HepG2 (cell line): ENCODE measurements at regions not wholly inside any gene's neighbourhood (a gene's known extent, or its start where the extent isn't known, plus 50 kb on each side); places are given as distances from the start of the nearest gene placed in this dataset.

Experiments
- ATAC-seq: fragments of 200-7000 bp; cut with Tn5 transposase; 3 replicates; pipeline ENCODE4 v1.9.1; 2020; ENCODE audit warnings: mild to moderate bottlenecking, moderate library complexity
- BruUV-seq: library from RNA; stranded (reverse); fragments of 400-500 nt; replicated peaks from 2 replicates; lab custom pipeline; 2021; lab: Mats Ljungman, UMichigan
- CTCF ChIA-PET: fragments of 300-600 bp; formaldehyde crosslinking; extraction: SDS; loops from one replicate; lab custom pipeline; 2021; ENCODE audit warnings: low total read pairs, inconsistent platforms, low intra/inter-chr PET ratio; lab: Yijun Ruan, JAX
- POLR2A ChIA-PET: fragments of 350-600 bp; sonication (Branson Sonifier 250); formaldehyde crosslinking; loops from one replicate; lab custom pipeline; 2020; ENCODE audit warnings: antibody characterized with exemption, inconsistent platforms; lab: Yijun Ruan, JAX
- DNase-seq: peaks from one replicate; pipeline ENCODE4 v3.0.0-alpha.2; 2015; ENCODE audit warnings: low spot score
- FAIRE-seq: peaks from 3 replicates; lab custom pipeline; 2011; peaks lifted over from hg19 to GRCh38; lab: Jason Lieb, UNC
- H2AFZ ChIP-seq: one replicate; pipeline ENCODE4 v1.6.1; 2011; ENCODE audit warnings: low read length, inconsistent platforms
- H3K27ac ChIP-seq: fragments of 300-600 bp; 3 replicates; pipeline ENCODE4 v1.8.0; 2011; ENCODE audit warnings: mixed run types, mild to moderate bottlenecking, mixed read lengths, low read length, inconsistent platforms; ENCODE audit not compliant: insufficient read depth; ENCODE audit errors: extremely low read length
- H3K27me3 ChIP-seq, 2 experiments: fragments of 200-600 bp in 1 of 2; 2 replicates in 1 of 2; 3 replicates in 1 of 2; pipeline versions ENCODE4 v1.6.0 to v1.8.0; 2011; ENCODE audit warnings: low read length in 2 of 2, mild to moderate bottlenecking in 2 of 2, moderate library complexity in 2 of 2, inconsistent platforms in 1 of 2; ENCODE audit not compliant: insufficient read depth in 2 of 2, control insufficient read depth in 1 of 2
- H3K36me3 ChIP-seq, 2 experiments: fragments of 200-600 bp in 1 of 2; replicated peaks in 1 of 2; 2 replicates in 1 of 2; 3 replicates in 1 of 2; pipeline versions ENCODE4 v1.5.1 to v1.8.0; 2011; ENCODE audit warnings: low read length in 2 of 2, inconsistent platforms in 1 of 2; ENCODE audit not compliant: insufficient read depth in 2 of 2, control insufficient read depth in 1 of 2
- H3K4me1 ChIP-seq: 2 replicates; pipeline ENCODE4 v1.5.1; 2012; ENCODE audit warnings: low read length, inconsistent platforms; ENCODE audit not compliant: insufficient read depth
- H3K4me2 ChIP-seq: 2 replicates; pipeline ENCODE4 v1.6.0; 2011; ENCODE audit warnings: low read depth, low read length, inconsistent platforms
- H3K4me3 ChIP-seq, 3 experiments: fragments of 200-600 bp in 1 of 3; sonication (generic), shearing (Covaris generic) in 1 of 3; replicated peaks in 1 of 3; 2 replicates each; pipeline ENCODE4 v1.5.1; 2011 to 2016; ENCODE audit warnings: low read length in 3 of 3, inconsistent platforms in 2 of 3, low read depth in 2 of 3, mild to moderate bottlenecking in 2 of 3, control low read depth in 1 of 3, mixed read lengths in 1 of 3; ENCODE audit not compliant: insufficient read depth in 1 of 3
- H3K79me2 ChIP-seq: one replicate; pipeline ENCODE4 v1.6.1; 2011; ENCODE audit warnings: low read length, inconsistent platforms; ENCODE audit not compliant: insufficient read depth
- H3K9ac ChIP-seq: 2 replicates; pipeline ENCODE4 v1.6.0; 2011; ENCODE audit warnings: mild to moderate bottlenecking, low read depth, low read length, inconsistent platforms; ENCODE audit not compliant: insufficient read depth
- H3K9me3 ChIP-seq: 2 replicates; pipeline ENCODE4 v1.5.1; 2012; ENCODE audit warnings: mild to moderate bottlenecking, low read length
- H4K20me1 ChIP-seq: 2 replicates; pipeline ENCODE4 v1.6.0; 2011; ENCODE audit warnings: inconsistent platforms, mild to moderate bottlenecking, low read length, moderate library complexity; ENCODE audit not compliant: insufficient read depth
- NRL ChIP-seq: sonication (generic); formaldehyde crosslinking; IDR thresholded peaks from 2 replicates; pipeline ENCODE4 v1.5.0; 2020; ENCODE audit warnings: missing genetic modification reagents, mild to moderate bottlenecking, moderate library complexity, borderline replicate concordance
- SIX1 ChIP-seq: sonication (generic); formaldehyde crosslinking; IDR thresholded peaks from 2 replicates; pipeline ENCODE4 v1.4.0; 2020; ENCODE audit warnings: missing genetic modification reagents, borderline replicate concordance
- SNAPC5 ChIP-seq: sonication (generic); formaldehyde crosslinking; IDR thresholded peaks from 2 replicates; pipeline ENCODE4 v1.8.1; 2023; ENCODE audit warnings: mild to moderate bottlenecking, missing genetic modification reagents, borderline replicate concordance
- THAP8 ChIP-seq: sonication (generic); formaldehyde crosslinking; IDR thresholded peaks from 2 replicates; pipeline ENCODE4 v1.5.1; 2020; ENCODE audit warnings: missing genetic modification reagents, mild to moderate bottlenecking, borderline replicate concordance
- ZBTB39 ChIP-seq: sonication (generic); formaldehyde crosslinking; IDR thresholded peaks from 2 replicates; pipeline ENCODE4 v1.5.0; 2020; ENCODE audit warnings: missing genetic modification reagents
- ZNF407 ChIP-seq: sonication (generic); formaldehyde crosslinking; IDR thresholded peaks from one replicate; pipeline ENCODE4 v1.5.1; 2020; ENCODE audit warnings: mild to moderate bottlenecking, missing genetic modification reagents; ENCODE audit errors: not compliant biosample characterization
- ZNF713 ChIP-seq: sonication (generic); formaldehyde crosslinking; IDR thresholded peaks from 2 replicates; pipeline ENCODE4 v1.4.0; 2020; ENCODE audit warnings: mild to moderate bottlenecking, missing genetic modification reagents
- ZNF766 ChIP-seq: sonication (generic); formaldehyde crosslinking; IDR thresholded peaks from 2 replicates; pipeline ENCODE4 v1.5.0; 2020; ENCODE audit warnings: missing genetic modification reagents, borderline replicate concordance
- ZNF784 ChIP-seq: sonication (generic); formaldehyde crosslinking; IDR thresholded peaks from 2 replicates; pipeline ENCODE4 v1.5.1; 2020; ENCODE audit warnings: missing genetic modification reagents, mild to moderate bottlenecking, borderline replicate concordance
- WGBS: methylation state at CpG from one replicate; pipeline ENCODE4 v1.1.6; 2017; ENCODE audit warnings: low lambda C conversion rate; 5-methylcytosine and 5-hydroxymethylcytosine counted together
- in situ Hi-C: cut with HindIII; loops from 2 replicates; pipeline ENCODE4 v1.10.0; 2017; ENCODE audit warnings: low pct_unique_long_range_greater_than_20kb; ENCODE audit not compliant: extremely low pct_ligation_motif_present
- intact Hi-C: fragments of 100-400 bp; cut with micrococcal nuclease; formaldehyde crosslinking; loops from one replicate; pipeline ENCODE4 v1.10.0; 2022; ENCODE audit not compliant: unreplicated experiment

GRCh38 chr15:70248116-70249025 lies 150.7 kb upstream of the TLE3 start:
- Histone ChIP-seq H3K4me1 (peaks cover 8% of the 10 kb centered on the region; the same call in 1 of the 2 replicates), H3K4me2 (no peak overlapping the region), H3K9me3 (no peaks in the 10 kb centered on the region), H2AFZ (no peak overlapping the region), H3K27ac (no peak overlapping the region), H3K27me3 (peaks cover 4 to 24% of the 10 kb centered on the region in 2 experiments; a peak in 4 of 5 replicates), H4K20me1 (peaks cover 5% of the 10 kb centered on the region; the same call in 1 of the 2 replicates), H3K79me2 (no peaks in the 10 kb centered on the region), H3K36me3 (no peaks in the 10 kb centered on the region), H3K4me3 (no peak overlapping the region), H3K9ac (no peak overlapping the region)
- in situ Hi-C loops = no loop called here
- ChIA-PET CTCF (no interaction called here), POLR2A (no interaction called here)
- BruUV-seq = no TSS peak
- 45% methylated on average over 10 of the region's 12 CpGs for WGBS
- intact Hi-C loops = no loop called here
- ATAC-seq = no peak
- no peak for FAIRE-seq
- DNase-seq = no peak
- TF ChIP-seq ZNF407 (CRISPR knock-in tag) (no peak), ZBTB39 (CRISPR knock-in tag) (no peak), THAP8 (no peak), ZNF766 (no peak), SIX1 (CRISPR knock-in tag) (no peak), ZNF713 (CRISPR knock-in tag) (no peak), NRL (no peak), SNAPC5 (no peak), ZNF784 (CRISPR knock-in tag) (no peak)
